NT2/D1 (cell line): ENCODE measurements at regions not wholly inside any gene's neighbourhood (a gene's known extent, or its start where the extent isn't known, plus 50 kb on each side); places are given as distances from the start of the nearest gene placed in this dataset.

Experiments used
- SUZ12 ChIP-seq: IDR thresholded peaks from 2 replicates; pipeline ENCODE4 v1.6.1; 2011; ENCODE audit not compliant: insufficient read length, insufficient read depth; ENCODE audit errors: extremely low read depth
- ZNF274 ChIP-seq: IDR thresholded peaks from 2 replicates; pipeline ENCODE4 v1.6.1; 2011; ENCODE audit warnings: mild to moderate bottlenecking, low read depth, low read length

- TF ChIP-seq SUZ12 (no peak), ZNF274 (no peak)
Observed at GRCh38 chr15:62306851-62307504, 141.9 kb upstream of the C2CD4B start.
